ENCODE measurements at regions not wholly inside any gene's neighbourhood (a gene's known extent, or its start where the extent isn't known, plus 50 kb on each side); places are given as distances from the start of the nearest gene placed in this dataset.

DNA sequence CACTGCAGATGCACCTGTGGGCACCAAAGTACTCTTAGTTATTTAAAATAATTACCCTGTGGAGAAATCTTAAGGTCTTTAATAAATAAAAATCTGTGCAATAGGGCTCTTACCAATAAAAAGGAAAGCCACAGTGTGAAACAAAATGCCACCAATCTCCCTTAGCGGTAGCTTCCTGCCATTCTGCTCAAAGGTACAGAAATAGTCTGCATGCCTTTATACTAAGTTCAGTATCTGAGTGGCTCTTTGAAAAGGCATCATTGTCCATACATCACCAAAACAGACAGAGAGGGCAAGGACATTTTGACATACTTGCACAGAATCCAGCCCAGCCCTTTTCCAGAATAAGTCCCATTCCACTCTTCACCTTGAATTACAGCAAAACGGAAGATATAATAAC lies 161.0 kb downstream of the KLF12 start:
- H3K36me3 ChIP-seq (ENCODE audit: control insufficient read depth in 2 of 2, insufficient read depth in 1 of 2, low read length in 2 of 2): no peaks in the 10 kb centered on the region
- ChIA-PET POLR2A (no interaction called here), CTCF (no interaction called here)
- no peak overlapping the region for H3K27ac ChIP-seq (ENCODE audit: extremely low read depth, low read depth, low read length)
- H3K4me1 ChIP-seq (ENCODE audit: control insufficient read depth, insufficient read depth, low read length): no peaks in the 10 kb centered on the region
- H3K9me3 ChIP-seq (ENCODE audit: control insufficient read depth, insufficient read depth, low read depth, low read length): no peaks in the 10 kb centered on the region
- TF ChIP-seq ZNF211 (tag by site-specific recombination; IDR thresholded peaks at IDR 0.05; ENCODE audit: low read depth): no peak
- no peak overlapping the region for H3K4me3 ChIP-seq (ENCODE audit: low read depth, low read length)

DNA sequence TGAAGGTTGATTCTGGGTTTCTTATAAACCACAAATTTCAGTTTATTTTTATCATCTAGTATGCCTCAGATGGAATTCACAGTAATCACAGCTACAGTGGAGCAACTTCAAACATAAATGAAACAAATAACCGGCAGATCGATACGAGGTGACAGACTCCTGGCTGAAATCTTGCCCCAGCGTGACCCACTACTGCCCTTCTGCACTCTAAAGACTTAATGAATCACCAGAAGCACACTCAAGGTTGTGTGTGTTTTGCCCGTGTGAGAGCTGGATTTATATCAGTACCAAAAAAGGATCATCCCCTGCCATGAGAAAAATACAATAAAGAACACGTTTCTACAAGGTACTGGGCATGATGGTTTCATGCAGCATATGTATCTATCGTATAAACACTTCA lies 161.7 kb downstream of the KLF12 start:
- H3K4me3 ChIP-seq (ENCODE audit: low read depth, low read length): no peak overlapping the region
- no peaks in the 10 kb centered on the region for H3K4me1 ChIP-seq (ENCODE audit: control insufficient read depth, insufficient read depth, low read length)
- POLR2A ChIA-PET: no interaction called here
- H3K36me3 ChIP-seq (ENCODE audit: control insufficient read depth in 2 of 2, insufficient read depth in 1 of 2, low read length in 2 of 2): no peaks in the 10 kb centered on the region
- H3K9me3 ChIP-seq (ENCODE audit: control insufficient read depth, insufficient read depth, low read depth, low read length): no peaks in the 10 kb centered on the region
- H3K27ac ChIP-seq (ENCODE audit: extremely low read depth, low read depth, low read length): no peak overlapping the region
- CTCF ChIA-PET: no interaction called here
- TF ChIP-seq, protein P1, sequence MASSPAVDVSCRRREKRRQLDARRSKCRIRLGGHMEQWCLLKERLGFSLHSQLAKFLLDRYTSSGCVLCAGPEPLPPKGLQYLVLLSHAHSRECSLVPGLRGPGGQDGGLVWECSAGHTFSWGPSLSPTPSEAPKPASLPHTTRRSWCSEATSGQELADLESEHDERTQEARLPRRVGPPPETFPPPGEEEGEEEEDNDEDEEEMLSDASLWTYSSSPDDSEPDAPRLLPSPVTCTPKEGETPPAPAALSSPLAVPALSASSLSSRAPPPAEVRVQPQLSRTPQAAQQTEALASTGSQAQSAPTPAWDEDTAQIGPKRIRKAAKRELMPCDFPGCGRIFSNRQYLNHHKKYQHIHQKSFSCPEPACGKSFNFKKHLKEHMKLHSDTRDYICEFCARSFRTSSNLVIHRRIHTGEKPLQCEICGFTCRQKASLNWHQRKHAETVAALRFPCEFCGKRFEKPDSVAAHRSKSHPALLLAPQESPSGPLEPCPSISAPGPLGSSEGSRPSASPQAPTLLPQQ (tag by site-specific recombination; IDR thresholded peaks at IDR 0.05): no peak
- TF ChIP-seq SP7 (tag by site-specific recombination; IDR thresholded peaks at IDR 0.05) (no peak), HOXA7 (CRISPR knock-in tag; IDR thresholded peaks at IDR 0.05; ENCODE audit: borderline replicate concordance) (no peak), KLF16 (tag by site-specific recombination; IDR thresholded peaks at IDR 0.05) (no peak), TCF7L2 (IDR thresholded peaks at IDR 0.05; ENCODE audit: borderline replicate concordance, low read depth, low read length) (no peak), SCRT2 (tag by site-specific recombination; IDR thresholded peaks at IDR 0.05) (no peak), ZEB2 (tag by site-specific recombination; IDR thresholded peaks at IDR 0.05) (no peak), BCL11A (tag by site-specific recombination; IDR thresholded peaks at IDR 0.05; ENCODE audit: low read depth) (no peak), ZNF211 (tag by site-specific recombination; IDR thresholded peaks at IDR 0.05; ENCODE audit: low read depth) (no peak), MZF1 (tag by site-specific recombination; IDR thresholded peaks at IDR 0.05; ENCODE audit: borderline replicate concordance) (no peak), ZNF24 (tag by site-specific recombination; IDR thresholded peaks at IDR 0.05) (no peak), KLF9 (tag by site-specific recombination; IDR thresholded peaks at IDR 0.05; ENCODE audit: low read depth) (no peak), ZNF274 (IDR thresholded peaks at IDR 0.05; ENCODE audit: low read length) (no peak), ZNF274 (tag by site-specific recombination; IDR thresholded peaks at IDR 0.05; ENCODE audit: borderline replicate concordance) (no peak)
- TF ChIP-seq, protein P2, sequence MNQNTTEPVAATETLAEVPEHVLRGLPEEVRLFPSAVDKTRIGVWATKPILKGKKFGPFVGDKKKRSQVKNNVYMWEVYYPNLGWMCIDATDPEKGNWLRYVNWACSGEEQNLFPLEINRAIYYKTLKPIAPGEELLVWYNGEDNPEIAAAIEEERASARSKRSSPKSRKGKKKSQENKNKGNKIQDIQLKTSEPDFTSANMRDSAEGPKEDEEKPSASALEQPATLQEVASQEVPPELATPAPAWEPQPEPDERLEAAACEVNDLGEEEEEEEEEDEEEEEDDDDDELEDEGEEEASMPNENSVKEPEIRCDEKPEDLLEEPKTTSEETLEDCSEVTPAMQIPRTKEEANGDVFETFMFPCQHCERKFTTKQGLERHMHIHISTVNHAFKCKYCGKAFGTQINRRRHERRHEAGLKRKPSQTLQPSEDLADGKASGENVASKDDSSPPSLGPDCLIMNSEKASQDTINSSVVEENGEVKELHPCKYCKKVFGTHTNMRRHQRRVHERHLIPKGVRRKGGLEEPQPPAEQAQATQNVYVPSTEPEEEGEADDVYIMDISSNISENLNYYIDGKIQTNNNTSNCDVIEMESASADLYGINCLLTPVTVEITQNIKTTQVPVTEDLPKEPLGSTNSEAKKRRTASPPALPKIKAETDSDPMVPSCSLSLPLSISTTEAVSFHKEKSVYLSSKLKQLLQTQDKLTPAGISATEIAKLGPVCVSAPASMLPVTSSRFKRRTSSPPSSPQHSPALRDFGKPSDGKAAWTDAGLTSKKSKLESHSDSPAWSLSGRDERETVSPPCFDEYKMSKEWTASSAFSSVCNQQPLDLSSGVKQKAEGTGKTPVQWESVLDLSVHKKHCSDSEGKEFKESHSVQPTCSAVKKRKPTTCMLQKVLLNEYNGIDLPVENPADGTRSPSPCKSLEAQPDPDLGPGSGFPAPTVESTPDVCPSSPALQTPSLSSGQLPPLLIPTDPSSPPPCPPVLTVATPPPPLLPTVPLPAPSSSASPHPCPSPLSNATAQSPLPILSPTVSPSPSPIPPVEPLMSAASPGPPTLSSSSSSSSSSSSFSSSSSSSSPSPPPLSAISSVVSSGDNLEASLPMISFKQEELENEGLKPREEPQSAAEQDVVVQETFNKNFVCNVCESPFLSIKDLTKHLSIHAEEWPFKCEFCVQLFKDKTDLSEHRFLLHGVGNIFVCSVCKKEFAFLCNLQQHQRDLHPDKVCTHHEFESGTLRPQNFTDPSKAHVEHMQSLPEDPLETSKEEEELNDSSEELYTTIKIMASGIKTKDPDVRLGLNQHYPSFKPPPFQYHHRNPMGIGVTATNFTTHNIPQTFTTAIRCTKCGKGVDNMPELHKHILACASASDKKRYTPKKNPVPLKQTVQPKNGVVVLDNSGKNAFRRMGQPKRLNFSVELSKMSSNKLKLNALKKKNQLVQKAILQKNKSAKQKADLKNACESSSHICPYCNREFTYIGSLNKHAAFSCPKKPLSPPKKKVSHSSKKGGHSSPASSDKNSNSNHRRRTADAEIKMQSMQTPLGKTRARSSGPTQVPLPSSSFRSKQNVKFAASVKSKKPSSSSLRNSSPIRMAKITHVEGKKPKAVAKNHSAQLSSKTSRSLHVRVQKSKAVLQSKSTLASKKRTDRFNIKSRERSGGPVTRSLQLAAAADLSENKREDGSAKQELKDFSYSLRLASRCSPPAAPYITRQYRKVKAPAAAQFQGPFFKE (tag by site-specific recombination; IDR thresholded peaks at IDR 0.05; ENCODE audit: borderline replicate concordance): no peak
- TF ChIP-seq, protein P3, sequence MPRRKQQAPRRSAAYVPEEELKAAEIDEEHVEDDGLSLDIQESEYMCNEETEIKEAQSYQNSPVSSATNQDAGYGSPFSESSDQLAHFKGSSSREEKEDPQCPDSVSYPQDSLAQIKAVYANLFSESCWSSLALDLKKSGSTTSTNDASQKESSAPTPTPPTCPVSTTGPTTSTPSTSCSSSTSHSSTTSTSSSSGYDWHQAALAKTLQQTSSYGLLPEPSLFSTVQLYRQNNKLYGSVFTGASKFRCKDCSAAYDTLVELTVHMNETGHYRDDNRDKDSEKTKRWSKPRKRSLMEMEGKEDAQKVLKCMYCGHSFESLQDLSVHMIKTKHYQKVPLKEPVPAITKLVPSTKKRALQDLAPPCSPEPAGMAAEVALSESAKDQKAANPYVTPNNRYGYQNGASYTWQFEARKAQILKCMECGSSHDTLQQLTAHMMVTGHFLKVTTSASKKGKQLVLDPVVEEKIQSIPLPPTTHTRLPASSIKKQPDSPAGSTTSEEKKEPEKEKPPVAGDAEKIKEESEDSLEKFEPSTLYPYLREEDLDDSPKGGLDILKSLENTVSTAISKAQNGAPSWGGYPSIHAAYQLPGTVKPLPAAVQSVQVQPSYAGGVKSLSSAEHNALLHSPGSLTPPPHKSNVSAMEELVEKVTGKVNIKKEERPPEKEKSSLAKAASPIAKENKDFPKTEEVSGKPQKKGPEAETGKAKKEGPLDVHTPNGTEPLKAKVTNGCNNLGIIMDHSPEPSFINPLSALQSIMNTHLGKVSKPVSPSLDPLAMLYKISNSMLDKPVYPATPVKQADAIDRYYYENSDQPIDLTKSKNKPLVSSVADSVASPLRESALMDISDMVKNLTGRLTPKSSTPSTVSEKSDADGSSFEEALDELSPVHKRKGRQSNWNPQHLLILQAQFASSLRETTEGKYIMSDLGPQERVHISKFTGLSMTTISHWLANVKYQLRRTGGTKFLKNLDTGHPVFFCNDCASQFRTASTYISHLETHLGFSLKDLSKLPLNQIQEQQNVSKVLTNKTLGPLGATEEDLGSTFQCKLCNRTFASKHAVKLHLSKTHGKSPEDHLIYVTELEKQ (tag by site-specific recombination; IDR thresholded peaks at IDR 0.05; ENCODE audit: borderline replicate concordance): no peak
- TF ChIP-seq, protein P4, sequence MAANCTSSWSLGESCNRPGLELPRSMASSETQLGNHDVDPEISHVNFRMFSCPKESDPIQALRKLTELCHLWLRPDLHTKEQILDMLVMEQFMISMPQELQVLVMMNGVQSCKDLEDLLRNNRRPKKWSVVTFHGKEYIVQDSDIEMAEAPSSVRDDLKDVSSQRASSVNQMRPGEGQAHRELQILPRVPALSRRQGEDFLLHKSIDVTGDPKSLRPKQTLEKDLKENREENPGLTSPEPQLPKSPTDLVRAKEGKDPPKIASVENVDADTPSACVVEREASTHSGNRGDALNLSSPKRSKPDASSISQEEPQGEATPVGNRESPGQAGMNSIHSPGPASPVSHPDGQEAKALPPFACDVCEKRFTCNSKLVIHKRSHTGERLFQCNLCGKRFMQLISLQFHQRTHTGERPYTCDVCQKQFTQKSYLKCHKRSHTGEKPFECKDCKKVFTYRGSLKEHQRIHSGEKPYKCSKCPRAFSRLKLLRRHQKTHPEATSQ (tag by site-specific recombination; IDR thresholded peaks at IDR 0.05): no peak
- TF ChIP-seq, protein P5, sequence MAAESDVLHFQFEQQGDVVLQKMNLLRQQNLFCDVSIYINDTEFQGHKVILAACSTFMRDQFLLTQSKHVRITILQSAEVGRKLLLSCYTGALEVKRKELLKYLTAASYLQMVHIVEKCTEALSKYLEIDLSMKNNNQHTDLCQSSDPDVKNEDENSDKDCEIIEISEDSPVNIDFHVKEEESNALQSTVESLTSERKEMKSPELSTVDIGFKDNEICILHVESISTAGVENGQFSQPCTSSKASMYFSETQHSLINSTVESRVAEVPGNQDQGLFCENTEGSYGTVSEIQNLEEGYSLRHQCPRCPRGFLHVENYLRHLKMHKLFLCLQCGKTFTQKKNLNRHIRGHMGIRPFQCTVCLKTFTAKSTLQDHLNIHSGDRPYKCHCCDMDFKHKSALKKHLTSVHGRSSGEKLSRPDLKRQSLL (tag by site-specific recombination; IDR thresholded peaks at IDR 0.05): no peak
- TF ChIP-seq, protein P6, sequence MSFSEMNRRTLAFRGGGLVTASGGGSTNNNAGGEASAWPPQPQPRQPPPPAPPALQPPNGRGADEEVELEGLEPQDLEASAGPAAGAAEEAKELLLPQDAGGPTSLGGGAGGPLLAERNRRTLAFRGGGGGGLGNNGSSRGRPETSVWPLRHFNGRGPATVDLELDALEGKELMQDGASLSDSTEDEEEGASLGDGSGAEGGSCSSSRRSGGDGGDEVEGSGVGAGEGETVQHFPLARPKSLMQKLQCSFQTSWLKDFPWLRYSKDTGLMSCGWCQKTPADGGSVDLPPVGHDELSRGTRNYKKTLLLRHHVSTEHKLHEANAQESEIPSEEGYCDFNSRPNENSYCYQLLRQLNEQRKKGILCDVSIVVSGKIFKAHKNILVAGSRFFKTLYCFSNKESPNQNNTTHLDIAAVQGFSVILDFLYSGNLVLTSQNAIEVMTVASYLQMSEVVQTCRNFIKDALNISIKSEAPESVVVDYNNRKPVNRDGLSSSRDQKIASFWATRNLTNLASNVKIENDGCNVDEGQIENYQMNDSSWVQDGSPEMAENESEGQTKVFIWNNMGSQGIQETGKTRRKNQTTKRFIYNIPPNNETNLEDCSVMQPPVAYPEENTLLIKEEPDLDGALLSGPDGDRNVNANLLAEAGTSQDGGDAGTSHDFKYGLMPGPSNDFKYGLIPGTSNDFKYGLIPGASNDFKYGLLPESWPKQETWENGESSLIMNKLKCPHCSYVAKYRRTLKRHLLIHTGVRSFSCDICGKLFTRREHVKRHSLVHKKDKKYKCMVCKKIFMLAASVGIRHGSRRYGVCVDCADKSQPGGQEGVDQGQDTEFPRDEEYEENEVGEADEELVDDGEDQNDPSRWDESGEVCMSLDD (tag by site-specific recombination; IDR thresholded peaks at IDR 0.05): no peak

Data from HEK293 (cell line).